ENCODE measurements at regions not wholly inside any gene's neighbourhood (a gene's known extent, or its start where the extent isn't known, plus 50 kb on each side); places are given as distances from the start of the nearest gene placed in this dataset.

- TF ChIP-seq MNT (IDR thresholded peaks at IDR 0.05) (no peak), MAFF (IDR thresholded peaks at IDR 0.05; ENCODE audit: low read depth, low read length) (no peak), ZNF740 (CRISPR knock-in tag; IDR thresholded peaks at IDR 0.05) (no peak)
Observed at GRCh38 chr9:88739373-88739772, 204.4 kb downstream of the NXNL2 start (continued).

- no peak for ATAC-seq
- Histone ChIP-seq H3K9ac (ENCODE audit: insufficient read depth, low read depth, low read length) (no peak overlapping the region), H3K4me3 (replicated peaks in 1 of 3; ENCODE audit: insufficient read depth in 1 of 3, low read depth in 2 of 3, low read length in 3 of 3) (no peak overlapping the region), H3K36me3 (replicated peaks in 1 of 2; ENCODE audit: control insufficient read depth in 1 of 2, insufficient read depth in 2 of 2, low read length in 2 of 2) (no peaks in the 10 kb centered on the region), H3K27me3 (ENCODE audit: control insufficient read depth in 1 of 2, insufficient read depth in 2 of 2, low read length in 2 of 2) (peaks cover 1 to 12% of the 10 kb centered on the region in 2 experiments; a peak in 2 of 5 replicates), H2AFZ (ENCODE audit: low read length) (no peak overlapping the region), H4K20me1 (ENCODE audit: insufficient read depth, low read length) (no peaks in the 10 kb centered on the region), H3K4me1 (ENCODE audit: insufficient read depth, low read length) (no peaks in the 10 kb centered on the region), H3K27ac (ENCODE audit: extremely low read length, insufficient read depth, low read length) (no peak overlapping the region), H3K79me2 (ENCODE audit: insufficient read depth, low read length) (no peaks in the 10 kb centered on the region), H3K9me3 (ENCODE audit: low read length) (peaks cover 4% of the 10 kb centered on the region; the same call in 1 of the 2 replicates), H3K4me2 (ENCODE audit: low read depth, low read length) (no peak overlapping the region)
- TF ChIP-seq AHDC1 (CRISPR knock-in tag; IDR thresholded peaks at IDR 0.05; ENCODE audit: borderline replicate concordance) (no peak), RFX1 (IDR thresholded peaks at IDR 0.05) (peak; percentile 52; the same call in 1 of the 2 replicates)
- ChIA-PET CTCF (ENCODE audit: low intra/inter-chr PET ratio, low total read pairs) (interaction anchor here (1.6 to 3.0 kb wide), 2 partner anchors 80 to 147 kb away, joined by 14 to 32 read pairs; no protein-coding TSS in a partner anchor), POLR2A (no interaction called here)
- no peak for FAIRE-seq
- DNase-seq (ENCODE audit: low spot score): no peak
- in situ Hi-C loops (cut with HindIII; ENCODE audit: extremely low pct_ligation_motif_present, low pct_unique_long_range_greater_than_20kb) (no loop called here), intact Hi-C loops (cut with micrococcal nuclease; ENCODE audit: unreplicated experiment) (loop anchor here (1.0 kb wide), 2 partner anchors 68 to 81 kb away; no protein-coding TSS in a partner anchor)
- BruUV-seq (replicated peaks): no TSS peak
- 52% methylated on average over 7 of the region's 7 CpGs for WGBS (ENCODE audit: low lambda C conversion rate)
Observed at GRCh38 chr9:88740844-88741243, 205.9 kb downstream of the NXNL2 start.
